Ishikawa (cell line): ENCODE measurements at regions not wholly inside any gene's neighbourhood (a gene's known extent, or its start where the extent isn't known, plus 50 kb on each side); places are given as distances from the start of the nearest gene placed in this dataset.

Source experiments
- CEBPB ChIP-seq: IDR thresholded peaks from 2 replicates; pipeline ENCODE4 v1.6.1; 2012
- CREB1 ChIP-seq: IDR thresholded peaks from 2 replicates; pipeline ENCODE4 v1.6.1; 2012; ENCODE audit warnings: low read depth
- EGR1 ChIP-seq: IDR thresholded peaks from 2 replicates; pipeline ENCODE4 v1.6.1; 2012
- EP300 ChIP-seq: IDR thresholded peaks from 2 replicates; pipeline ENCODE4 v1.6.1; 2012; ENCODE audit warnings: borderline replicate concordance
- FOXM1 ChIP-seq: IDR thresholded peaks from 2 replicates; pipeline ENCODE4 v1.6.1; 2012; ENCODE audit warnings: low read depth, borderline replicate concordance
- NFIC ChIP-seq: IDR thresholded peaks from 2 replicates; pipeline ENCODE4 v1.6.1; 2012
- RAD21 ChIP-seq: IDR thresholded peaks from 2 replicates; pipeline ENCODE4 v1.6.1; 2012; ENCODE audit warnings: low read depth
- TAF1 ChIP-seq: IDR thresholded peaks from 2 replicates; pipeline ENCODE4 v1.6.1; 2012; ENCODE audit warnings: low read depth, mild to moderate bottlenecking
- TCF12 ChIP-seq: IDR thresholded peaks from 2 replicates; pipeline ENCODE4 v1.6.1; 2012; ENCODE audit warnings: low read depth
- YY1 ChIP-seq: IDR thresholded peaks from 2 replicates; pipeline ENCODE4 v1.6.1; 2012; ENCODE audit warnings: low read depth
- ZBTB7A ChIP-seq: IDR thresholded peaks from 2 replicates; pipeline ENCODE4 v1.6.1; 2012; ENCODE audit warnings: low read depth
- TF ChIP-seq, protein P1 (sequence below): IDR thresholded peaks from 2 replicates; pipeline ENCODE4 v1.6.1; 2012
- TF ChIP-seq, protein P2 (sequence below): IDR thresholded peaks from 2 replicates; pipeline ENCODE4 v1.6.1; 2012; ENCODE audit warnings: low read depth, mild to moderate bottlenecking

DNA sequence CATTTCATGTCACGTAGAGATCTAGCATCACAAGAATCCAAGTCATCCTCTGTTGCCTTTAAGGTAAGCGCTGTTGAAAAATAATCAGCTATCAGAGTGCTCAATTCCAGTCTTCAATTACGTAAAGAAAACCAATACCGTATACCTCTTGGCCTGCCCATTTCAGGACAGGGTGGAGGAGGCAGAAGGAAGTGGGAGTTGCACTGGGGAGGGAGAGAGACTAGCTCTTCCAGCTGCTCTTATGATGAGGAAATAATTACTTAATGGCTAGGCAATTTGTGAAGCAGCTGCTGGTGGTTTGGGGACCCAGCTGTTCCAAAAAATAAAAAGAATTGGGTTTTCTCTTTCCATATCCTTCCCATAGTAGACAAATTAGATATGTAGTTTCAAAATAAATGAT lies 365.8 kb upstream of the MCTP2 start:
- TF ChIP-seq EGR1 (no peak), RAD21 (no peak), YY1 (no peak), EP300 (no peak), TAF1 (no peak), FOXM1 (no peak), ZBTB7A (no peak), CREB1 (no peak), CEBPB (no peak), TCF12 (no peak), NFIC (no peak)
- TF ChIP-seq, protein P1, sequence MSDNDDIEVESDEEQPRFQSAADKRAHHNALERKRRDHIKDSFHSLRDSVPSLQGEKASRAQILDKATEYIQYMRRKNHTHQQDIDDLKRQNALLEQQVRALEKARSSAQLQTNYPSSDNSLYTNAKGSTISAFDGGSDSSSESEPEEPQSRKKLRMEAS: no peak
- TF ChIP-seq, protein P2, sequence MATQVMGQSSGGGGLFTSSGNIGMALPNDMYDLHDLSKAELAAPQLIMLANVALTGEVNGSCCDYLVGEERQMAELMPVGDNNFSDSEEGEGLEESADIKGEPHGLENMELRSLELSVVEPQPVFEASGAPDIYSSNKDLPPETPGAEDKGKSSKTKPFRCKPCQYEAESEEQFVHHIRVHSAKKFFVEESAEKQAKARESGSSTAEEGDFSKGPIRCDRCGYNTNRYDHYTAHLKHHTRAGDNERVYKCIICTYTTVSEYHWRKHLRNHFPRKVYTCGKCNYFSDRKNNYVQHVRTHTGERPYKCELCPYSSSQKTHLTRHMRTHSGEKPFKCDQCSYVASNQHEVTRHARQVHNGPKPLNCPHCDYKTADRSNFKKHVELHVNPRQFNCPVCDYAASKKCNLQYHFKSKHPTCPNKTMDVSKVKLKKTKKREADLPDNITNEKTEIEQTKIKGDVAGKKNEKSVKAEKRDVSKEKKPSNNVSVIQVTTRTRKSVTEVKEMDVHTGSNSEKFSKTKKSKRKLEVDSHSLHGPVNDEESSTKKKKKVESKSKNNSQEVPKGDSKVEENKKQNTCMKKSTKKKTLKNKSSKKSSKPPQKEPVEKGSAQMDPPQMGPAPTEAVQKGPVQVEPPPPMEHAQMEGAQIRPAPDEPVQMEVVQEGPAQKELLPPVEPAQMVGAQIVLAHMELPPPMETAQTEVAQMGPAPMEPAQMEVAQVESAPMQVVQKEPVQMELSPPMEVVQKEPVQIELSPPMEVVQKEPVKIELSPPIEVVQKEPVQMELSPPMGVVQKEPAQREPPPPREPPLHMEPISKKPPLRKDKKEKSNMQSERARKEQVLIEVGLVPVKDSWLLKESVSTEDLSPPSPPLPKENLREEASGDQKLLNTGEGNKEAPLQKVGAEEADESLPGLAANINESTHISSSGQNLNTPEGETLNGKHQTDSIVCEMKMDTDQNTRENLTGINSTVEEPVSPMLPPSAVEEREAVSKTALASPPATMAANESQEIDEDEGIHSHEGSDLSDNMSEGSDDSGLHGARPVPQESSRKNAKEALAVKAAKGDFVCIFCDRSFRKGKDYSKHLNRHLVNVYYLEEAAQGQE: no peak
